Gastrocnemius medialis (tissue), 4 donors: ENCODE measurements at regions not wholly inside any gene's neighbourhood (a gene's known extent, or its start where the extent isn't known, plus 50 kb on each side); places are given as distances from the start of the nearest gene placed in this dataset.

ENCODE experiments used
- ATAC-seq, 2 donors: fragments of 150-250 bp; one replicate each; pipeline ENCODE4 v1.9.1; 2016
- DNase-seq, 2 donors: peaks; one replicate each; pipeline ENCODE4 v3.0.0-alpha.2; 2019
- H3K27ac ChIP-seq, 4 donors: fragments of 200-600 bp; sonication (generic); 1 replicate in 1 of 4; 2 replicates in 3 of 4; pipeline ENCODE4 v1.5.1; 2016 to 2018; ENCODE audit warnings: mild to moderate bottlenecking in 2 of 4, moderate library complexity in 1 of 4
- H3K27me3 ChIP-seq, 3 donors: fragments of 200-600 bp; sonication (generic) in 2 of 3; 1 replicate in 1 of 3; 2 replicates in 2 of 3; pipeline versions ENCODE4 v1.5.1 to v1.6.0; 2016 to 2019; ENCODE audit warnings: mild to moderate bottlenecking in 1 of 3, moderate library complexity in 1 of 3
- H3K36me3 ChIP-seq, 2 donors: fragments of 200-600 bp; sonication (generic) in 1 of 2; one replicate each; pipeline ENCODE4 v1.5.1; 2017 to 2018
- H3K4me1 ChIP-seq, 2 donors: fragments of 200-600 bp; sonication (generic) in 1 of 2; one replicate each; pipeline ENCODE4 v1.5.1; 2016 to 2017; ENCODE audit warnings: mild to moderate bottlenecking in 2 of 2
- H3K4me3 ChIP-seq, 4 donors: fragments of 200-600 bp; sonication (generic) in 3 of 4; 1 replicate in 1 of 4; 2 replicates in 3 of 4; pipeline ENCODE4 v1.5.1; 2016 to 2019; ENCODE audit warnings: mild to moderate bottlenecking in 2 of 4
- H3K9me3 ChIP-seq, 3 donors: fragments of 200-600 bp; sonication (generic) in 2 of 3; 1 replicate in 1 of 3; 2 replicates in 2 of 3; pipeline ENCODE4 v1.5.1; 2016 to 2019
- CTCF ChIP-seq, 5 experiments: fragments of 450-650 bp in 3 of 5; fragments of 200-600 bp in 2 of 5; sonication (generic) in 2 of 5; IDR thresholded peaks in 4 of 5; conservative IDR thresholded peaks in 1 of 5; 1 replicate in 4 of 5; 2 replicates in 1 of 5; pipeline ENCODE4 v1.5.1; 2016 to 2019; ENCODE audit warnings: antibody characterized with exemption in 5 of 5, mild to moderate bottlenecking in 3 of 5, moderate library complexity in 3 of 5
- POLR2A ChIP-seq, 2 donors: fragments of 450-650 bp; IDR thresholded peaks; one replicate each; pipeline ENCODE4 v1.6.1; 2017; ENCODE audit warnings: antibody characterized with exemption in 2 of 2, mild to moderate bottlenecking in 2 of 2, moderate library complexity in 2 of 2
- in situ Hi-C, 4 donors: fragments of 200-750 bp; cut with MboI; loops; one replicate each; pipeline versions ENCODE4 v1.15.0 to v1.8.0; 2017; ENCODE audit warnings: low sequenced_read_pairs in 4 of 4
- intact Hi-C: fragments of 100-400 bp; cut with DNase I; formaldehyde crosslinking; loops from one replicate; pipeline ENCODE4 v1.15.1; 2023; ENCODE audit warnings: low total_unique reads

GRCh38 chr9:29778281-29778849 is 2205.1 kb upstream of the C9orf72 start:
- intact Hi-C loops (no loop called here), in situ Hi-C loops (loop anchor here in 1 of 4 donors (10.0 kb wide), 1 partner anchor 64 kb away; no protein-coding TSS in a partner anchor)
- no peak for TF ChIP-seq POLR2A (IDR thresholded peaks at IDR 0.05)
- no peak for TF ChIP-seq CTCF (IDR thresholded peaks at IDR 0.05 in 4 of 5, conservative IDR thresholded peaks at IDR 0.05 in 1 of 5)
- DNase-seq (no peak), ATAC-seq (no peak)
- H3K27me3 ChIP-seq = no peaks in the 10 kb centered on the region
- no peak overlapping the region for H3K27ac ChIP-seq
- no peak overlapping the region for H3K4me3 ChIP-seq
- H3K4me1 ChIP-seq = no peaks in the 10 kb centered on the region
- H3K9me3 ChIP-seq = no peaks in the 10 kb centered on the region
- no peaks in the 10 kb centered on the region for H3K36me3 ChIP-seq

DNA sequence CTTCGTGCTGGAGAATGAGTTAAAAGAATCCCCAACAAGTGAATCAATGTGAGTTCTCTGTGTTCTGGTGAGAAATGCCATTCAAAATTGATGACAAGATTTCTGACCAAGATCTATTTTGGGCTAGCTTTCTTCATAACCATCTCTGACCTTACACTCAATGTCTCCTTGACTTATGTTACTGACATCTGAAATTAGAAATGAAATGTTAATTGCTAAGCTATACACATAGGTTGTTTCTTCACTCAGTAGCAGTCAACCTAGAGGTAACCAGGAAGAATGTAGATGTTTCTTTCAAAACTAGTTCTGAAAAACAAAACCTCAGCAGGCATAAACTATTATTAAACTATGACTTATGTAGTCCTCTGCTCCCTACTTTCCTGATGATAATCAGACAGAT is 2220.7 kb upstream of the C9orf72 start:
- no peak overlapping the region for H3K27ac ChIP-seq
- no peak overlapping the region for H3K4me3 ChIP-seq
- intact Hi-C loops (no loop called here), in situ Hi-C loops (no loop called here)
- no peaks in the 10 kb centered on the region for H3K36me3 ChIP-seq
- H3K27me3 ChIP-seq = no peaks in the 10 kb centered on the region
- no peak for ATAC-seq
- H3K9me3 ChIP-seq = no peaks in the 10 kb centered on the region
- no peaks in the 10 kb centered on the region for H3K4me1 ChIP-seq
- no peak for DNase-seq
- TF ChIP-seq CTCF (IDR thresholded peaks at IDR 0.05 in 4 of 5, conservative IDR thresholded peaks at IDR 0.05 in 1 of 5) = no peak
- TF ChIP-seq POLR2A (IDR thresholded peaks at IDR 0.05) = no peak

- Histone ChIP-seq H3K27ac (no peak overlapping the region), H3K36me3 (no peaks in the 10 kb centered on the region), H3K4me1 (no peaks in the 10 kb centered on the region), H3K9me3 (no peaks in the 10 kb centered on the region), H3K4me3 (no peak overlapping the region), H3K27me3 (no peaks in the 10 kb centered on the region)
- in situ Hi-C loops = no loop called here
- intact Hi-C loops = no loop called here
- DNase-seq = no peak
- no peak for ATAC-seq
- TF ChIP-seq POLR2A (IDR thresholded peaks at IDR 0.05) (no peak), CTCF (IDR thresholded peaks at IDR 0.05 in 4 of 5, conservative IDR thresholded peaks at IDR 0.05 in 1 of 5) (no peak)
These were observed 2223.1 kb upstream of the C9orf72 start for GRCh38 chr9:29796291-29796952.

GRCh38 chr9:29798599-29798998 is 2225.3 kb upstream of the C9orf72 start:
- Histone ChIP-seq H3K27ac (no peak overlapping the region), H3K4me3 (no peak overlapping the region), H3K4me1 (no peaks in the 10 kb centered on the region), H3K9me3 (no peaks in the 10 kb centered on the region), H3K27me3 (no peaks in the 10 kb centered on the region), H3K36me3 (no peaks in the 10 kb centered on the region)
- TF ChIP-seq CTCF (IDR thresholded peaks at IDR 0.05 in 4 of 5, conservative IDR thresholded peaks at IDR 0.05 in 1 of 5) = no peak
- no peak for ATAC-seq
- in situ Hi-C loops = no loop called here
- no peak for DNase-seq
- intact Hi-C loops = no loop called here

- in situ Hi-C loops (no loop called here), intact Hi-C loops (no loop called here)
- no peaks in the 10 kb centered on the region for H3K9me3 ChIP-seq
- H3K27me3 ChIP-seq = no peaks in the 10 kb centered on the region
- no peak overlapping the region for H3K4me3 ChIP-seq
- H3K36me3 ChIP-seq = no peaks in the 10 kb centered on the region
- no peak for TF ChIP-seq POLR2A (IDR thresholded peaks at IDR 0.05)
- TF ChIP-seq CTCF (IDR thresholded peaks at IDR 0.05 in 4 of 5, conservative IDR thresholded peaks at IDR 0.05 in 1 of 5) = no peak
- H3K4me1 ChIP-seq = no peaks in the 10 kb centered on the region
- H3K27ac ChIP-seq = no peak overlapping the region
- no peak for ATAC-seq
- DNase-seq = no peak
These were observed 2225.9 kb upstream of the C9orf72 start for GRCh38 chr9:29799227-29799626.
